Keratinocyte (primary cell): ENCODE measurements at regions not wholly inside any gene's neighbourhood (a gene's known extent, or its start where the extent isn't known, plus 50 kb on each side); places are given as distances from the start of the nearest gene placed in this dataset.

Source experiments
- DNase-seq: peaks from one replicate; pipeline ENCODE4 v3.0.0-alpha.2; 2011; ENCODE audit warnings: low read depth, missing footprints, low spot score
- FAIRE-seq: peaks from 2 replicates; lab custom pipeline; 2011; peaks lifted over from hg19 to GRCh38; lab: Jason Lieb, UNC
- H2AFZ ChIP-seq: 2 replicates; pipeline ENCODE4 v1.6.0; 2012; ENCODE audit warnings: low read length, control low read depth, inconsistent platforms; ENCODE audit not compliant: control insufficient read depth
- H3K27ac ChIP-seq: 2 replicates; pipeline ENCODE4 v1.5.1; 2011; ENCODE audit warnings: low read length; ENCODE audit not compliant: control insufficient read depth, insufficient read depth
- H3K27me3 ChIP-seq: 3 replicates; pipeline ENCODE4 v1.6.0; 2011; ENCODE audit warnings: low read length; ENCODE audit not compliant: control insufficient read depth, insufficient read depth; ENCODE audit errors: extremely low read depth
- H3K36me3 ChIP-seq, 2 experiments: 2 replicates in 1 of 2; 3 replicates in 1 of 2; pipeline ENCODE4 v1.5.1; 2011; ENCODE audit warnings: low read length in 2 of 2, mild to moderate bottlenecking in 1 of 2; ENCODE audit not compliant: control insufficient read depth in 2 of 2, insufficient read depth in 2 of 2; ENCODE audit errors: extremely low read depth in 1 of 2
- H3K4me1 ChIP-seq: 3 replicates; pipeline ENCODE4 v1.5.1; 2011; ENCODE audit warnings: low read length; ENCODE audit not compliant: control insufficient read depth, insufficient read depth; ENCODE audit errors: extremely low read depth
- H3K4me2 ChIP-seq: 3 replicates; pipeline ENCODE4 v1.6.0; 2011; ENCODE audit warnings: low read depth, low read length; ENCODE audit not compliant: control insufficient read depth, insufficient read depth; ENCODE audit errors: extremely low read depth
- H3K4me3 ChIP-seq, 3 experiments: fragments of 200-600 bp in 1 of 3; sonication (generic) in 1 of 3; 2 replicates in 2 of 3; 3 replicates in 1 of 3; pipeline ENCODE4 v1.5.1; 2011 to 2016; ENCODE audit warnings: low read length in 3 of 3, mild to moderate bottlenecking in 3 of 3, control low read depth in 2 of 3, inconsistent platforms in 1 of 3, low read depth in 1 of 3, mixed read lengths in 1 of 3, mixed run types in 1 of 3, moderate library complexity in 1 of 3; ENCODE audit not compliant: control insufficient read depth in 2 of 3, insufficient read depth in 2 of 3; ENCODE audit errors: extremely low read depth in 1 of 3
- H3K79me2 ChIP-seq: 2 replicates; pipeline ENCODE4 v1.6.0; 2012; ENCODE audit warnings: low read length; ENCODE audit not compliant: control insufficient read depth, insufficient read depth
- H3K9ac ChIP-seq: 3 replicates; pipeline ENCODE4 v1.6.0; 2011; ENCODE audit warnings: low read length; ENCODE audit not compliant: control insufficient read depth, insufficient read depth; ENCODE audit errors: extremely low read depth
- H3K9me1 ChIP-seq: 3 replicates; pipeline ENCODE4 v1.6.0; 2011; ENCODE audit warnings: low read length; ENCODE audit not compliant: control insufficient read depth, insufficient read depth; ENCODE audit errors: extremely low read depth
- H3K9me3 ChIP-seq: 2 replicates; pipeline ENCODE4 v1.5.1; 2012; ENCODE audit warnings: low read depth, low read length; ENCODE audit not compliant: control insufficient read depth
- H4K20me1 ChIP-seq: 3 replicates; pipeline ENCODE4 v1.6.0; 2011; ENCODE audit warnings: low read length; ENCODE audit not compliant: control insufficient read depth, insufficient read depth; ENCODE audit errors: extremely low read depth
- CTCF ChIP-seq, 3 experiments: IDR thresholded peaks in 1 of 3; conservative IDR thresholded peaks in 1 of 3; optimal IDR thresholded peaks in 1 of 3; 2 replicates in 2 of 3; 3 replicates in 1 of 3; pipeline versions ENCODE3 to v1.5.1; 2011; ENCODE audit warnings: low read length in 3 of 3, mild to moderate bottlenecking in 3 of 3, moderate library complexity in 2 of 3, control low read depth in 1 of 3, inconsistent platforms in 1 of 3; ENCODE audit not compliant: insufficient read depth in 2 of 3; ENCODE audit errors: extremely low read depth in 1 of 3
- EZH2 ChIP-seq: IDR thresholded peaks from one replicate; pipeline ENCODE4 v1.6.1; 2012; ENCODE audit warnings: inconsistent platforms, mild to moderate bottlenecking, low read length, moderate library complexity
- dilution Hi-C: fragments of 300-500 bp; cut with MboI; formaldehyde crosslinking; loops from one replicate; pipeline ENCODE4 v1.7.0; 2020; ENCODE audit warnings: low sequenced_read_pairs; ENCODE audit not compliant: extremely low pct_ligation_motif_present

DNA sequence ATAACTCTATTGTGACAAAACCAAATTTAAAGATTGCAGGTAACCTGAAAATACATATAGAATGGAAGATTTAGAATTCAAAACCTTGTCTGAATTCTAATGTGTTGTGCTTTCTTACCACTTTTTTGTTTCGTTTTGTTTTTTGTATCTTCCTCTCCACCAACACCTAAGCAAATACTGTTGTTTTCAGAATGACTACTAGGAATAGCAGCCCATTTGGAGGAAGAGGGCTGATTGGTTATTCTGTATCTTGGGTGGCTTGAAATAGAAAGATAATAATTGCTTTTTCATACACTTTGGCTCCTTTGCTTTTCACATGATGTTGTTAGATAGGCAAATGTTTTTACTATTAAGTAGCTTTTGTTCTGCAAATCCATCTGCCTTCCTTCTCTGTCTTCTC is 61.0 kb upstream of the LRRC7 start:
- dilution Hi-C loops = no loop called here
- FAIRE-seq = peak; percentile 20
- no peak for TF ChIP-seq CTCF (optimal IDR thresholded peaks at IDR 0.05 in 1 of 3, IDR thresholded peaks at IDR 0.05 in 1 of 3, conservative IDR thresholded peaks at IDR 0.05 in 1 of 3; ENCODE audit: extremely low read depth in 1 of 3, insufficient read depth in 2 of 3, low read length in 3 of 3)
- no peak for TF ChIP-seq EZH2

DNA sequence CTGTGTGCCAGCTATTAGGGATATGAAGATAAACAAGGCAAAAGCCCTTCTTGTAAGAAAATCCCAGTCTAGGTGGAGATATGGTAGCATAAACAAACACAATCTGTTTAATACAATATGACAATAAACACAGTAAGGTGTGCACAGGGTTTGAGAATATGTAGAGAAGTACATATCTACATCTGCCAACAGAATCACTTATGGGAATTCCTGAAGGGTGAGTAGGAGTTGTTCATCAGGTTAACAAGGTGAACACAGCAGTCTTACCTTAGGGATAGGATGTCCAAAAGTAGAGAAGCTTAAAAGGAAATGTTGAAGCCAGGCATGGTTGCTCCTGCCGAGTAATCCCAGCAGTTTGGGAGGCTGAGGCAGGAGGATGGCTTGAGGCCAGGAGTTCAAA is 57.7 kb upstream of the LRRC7 start:
- H3K4me3 ChIP-seq = no peak overlapping the region
- H3K27ac ChIP-seq = no peak overlapping the region
- dilution Hi-C loops = no loop called here
- no peaks in the 10 kb centered on the region for H3K27me3 ChIP-seq
- no peaks in the 10 kb centered on the region for H3K9me1 ChIP-seq
- TF ChIP-seq CTCF (optimal IDR thresholded peaks at IDR 0.05 in 1 of 3, IDR thresholded peaks at IDR 0.05 in 1 of 3, conservative IDR thresholded peaks at IDR 0.05 in 1 of 3; ENCODE audit: extremely low read depth in 1 of 3, insufficient read depth in 2 of 3, low read length in 3 of 3) (no peak), EZH2 (no peak)
- no peaks in the 10 kb centered on the region for H3K79me2 ChIP-seq
- FAIRE-seq = peak; percentile 95
- no peak overlapping the region for H3K4me2 ChIP-seq
- no peaks in the 10 kb centered on the region for H3K9me3 ChIP-seq
- DNase-seq = no peak
- H2AFZ ChIP-seq = no peak overlapping the region
- H3K9ac ChIP-seq = no peak overlapping the region
- peaks cover 15% of the 10 kb centered on the region for H3K4me1 ChIP-seq
- H4K20me1 ChIP-seq = no peaks in the 10 kb centered on the region
- H3K36me3 ChIP-seq = no peaks in the 10 kb centered on the region

More for the DNA sequence above, 61.0 kb upstream of the LRRC7 start:
- Histone ChIP-seq H3K9ac (no peak overlapping the region), H4K20me1 (no peaks in the 10 kb centered on the region), H3K27ac (no peak overlapping the region), H3K4me3 (no peak overlapping the region), H3K36me3 (no peaks in the 10 kb centered on the region), H3K4me1 (peaks cover 10% of the 10 kb centered on the region), H3K4me2 (no peak overlapping the region), H3K9me1 (no peaks in the 10 kb centered on the region), H3K9me3 (no peaks in the 10 kb centered on the region), H3K27me3 (no peaks in the 10 kb centered on the region), H3K79me2 (no peaks in the 10 kb centered on the region), H2AFZ (peak overlapping the region; percentile 60)
- no peak for DNase-seq
